NCI-H1048 (cell line): ENCODE measurements at regions not wholly inside any gene's neighbourhood (a gene's known extent, or its start where the extent isn't known, plus 50 kb on each side); places are given as distances from the start of the nearest gene placed in this dataset.

Experiments used
- DNase-seq: peaks from one replicate; lab custom pipeline; 2025; lab: John Stamatoyannopoulos, UW

DNA sequence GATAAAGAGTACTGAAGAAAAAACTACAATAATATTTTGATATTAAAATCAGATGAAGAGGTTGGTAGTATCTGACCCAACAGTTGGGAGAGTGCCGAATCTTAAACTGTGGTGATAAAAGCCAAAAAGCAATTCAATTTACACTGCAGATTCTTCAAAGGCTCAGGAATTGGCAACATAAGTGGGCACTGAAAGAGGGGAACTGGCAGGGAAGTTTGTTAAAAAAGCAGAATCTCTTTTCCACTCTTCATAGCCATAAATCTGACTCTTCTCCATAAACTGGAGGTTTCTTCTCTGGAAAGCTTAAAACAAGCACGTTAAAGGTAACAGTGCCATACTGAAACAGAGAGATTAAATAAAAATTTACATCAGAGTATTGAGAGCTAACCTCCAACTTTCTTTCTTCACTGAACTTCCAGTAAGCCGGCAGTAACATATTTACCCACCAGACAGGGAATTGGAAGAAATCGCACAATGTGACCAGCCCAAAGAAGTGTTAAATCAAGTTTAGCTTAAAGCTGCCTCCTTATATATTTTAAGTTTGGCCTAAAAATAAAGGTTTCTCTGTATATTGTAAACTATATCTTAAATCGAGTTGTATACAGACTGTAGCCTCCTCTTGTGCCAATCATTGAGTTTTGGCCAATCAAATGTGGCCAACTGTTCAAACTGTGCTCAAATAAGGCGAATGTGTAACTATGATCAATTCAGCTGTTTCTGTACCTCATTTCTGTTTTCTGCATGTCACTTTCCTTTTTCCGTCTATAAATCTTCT lies 358.3 kb downstream of the NXPE2 start:
- DNase-seq: no peak

DNA sequence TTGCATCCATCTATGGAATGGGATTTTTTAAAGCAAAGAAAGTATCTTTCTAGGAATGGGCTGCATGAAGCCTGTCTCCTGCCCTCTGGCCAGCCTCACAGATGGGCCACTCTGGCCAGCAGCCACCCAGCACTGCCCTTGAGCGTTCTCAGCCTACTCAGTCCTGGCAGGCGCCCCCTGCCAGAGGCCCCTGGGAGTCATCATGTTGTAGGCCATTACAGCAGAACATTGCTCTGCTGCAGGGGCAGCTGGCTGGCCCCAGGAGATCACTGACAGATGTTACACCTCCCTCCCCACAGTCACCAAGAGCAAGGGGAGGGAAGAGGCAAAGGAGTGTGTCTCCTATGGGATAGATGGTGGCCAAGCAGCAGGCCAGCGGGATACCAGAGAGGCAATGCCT lies 363.7 kb downstream of the NXPE2 start:
- DNase-seq: no peak

DNA sequence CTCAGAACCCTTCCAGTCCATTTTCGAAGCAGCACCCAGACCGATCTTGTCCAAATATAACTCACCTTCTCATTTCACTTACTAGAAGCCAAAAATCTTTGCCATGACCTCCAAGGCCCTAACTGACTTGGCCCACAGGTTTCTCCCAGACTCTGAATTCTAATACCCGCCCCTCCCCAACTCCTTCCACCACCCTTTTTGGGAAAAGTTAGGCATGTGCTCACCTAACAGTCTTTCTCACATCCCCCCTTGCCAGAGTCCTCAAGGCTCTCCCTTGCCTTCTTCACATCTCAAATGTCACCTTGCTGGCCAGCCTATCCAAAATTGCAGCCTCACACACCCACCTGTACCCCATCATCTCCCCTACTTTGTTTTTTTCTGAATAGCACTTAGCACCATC lies 369.3 kb downstream of the NXPE2 start:
- no peak for DNase-seq

DNA sequence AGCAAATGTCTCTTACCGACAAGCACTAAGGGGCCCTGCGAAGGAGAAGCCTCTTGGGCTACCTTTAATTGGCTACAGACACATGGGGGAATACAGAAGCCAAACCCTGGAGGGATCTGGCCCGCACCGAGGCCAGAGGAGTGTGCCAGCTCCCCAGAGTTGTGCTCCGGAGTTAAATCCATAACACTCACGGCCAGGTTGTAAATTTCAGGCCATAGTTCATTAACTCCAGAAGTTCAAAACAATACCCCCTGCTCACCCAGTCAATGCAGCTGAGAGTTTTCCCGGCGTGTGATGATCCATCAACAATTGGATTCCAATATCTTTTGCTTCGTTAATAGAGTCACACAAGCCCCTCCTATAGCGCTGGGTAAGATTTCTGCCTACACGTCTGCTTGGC lies 371.5 kb downstream of the NXPE2 start:
- DNase-seq: no peak

DNA sequence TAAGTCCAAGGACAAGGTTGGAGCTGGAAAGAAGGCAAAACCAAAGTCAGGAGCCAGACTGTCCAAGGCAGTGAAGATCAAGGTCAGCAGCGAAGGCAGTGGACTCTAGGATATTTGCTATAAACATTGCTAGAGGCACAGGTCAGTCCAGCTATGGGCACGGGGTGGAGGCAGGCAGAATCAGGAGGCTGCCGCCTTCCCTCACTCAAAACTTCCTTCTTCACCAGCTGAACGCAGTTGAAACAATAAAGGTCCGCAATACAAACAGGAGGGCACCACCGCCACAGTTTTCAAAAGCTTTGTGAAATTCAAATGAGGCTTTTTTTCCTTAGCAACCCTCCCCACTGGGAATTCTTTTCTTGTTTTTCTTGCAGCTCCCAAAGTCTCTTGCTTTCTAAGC lies 372.4 kb downstream of the NXPE2 start:
- DNase-seq: no peak

DNA sequence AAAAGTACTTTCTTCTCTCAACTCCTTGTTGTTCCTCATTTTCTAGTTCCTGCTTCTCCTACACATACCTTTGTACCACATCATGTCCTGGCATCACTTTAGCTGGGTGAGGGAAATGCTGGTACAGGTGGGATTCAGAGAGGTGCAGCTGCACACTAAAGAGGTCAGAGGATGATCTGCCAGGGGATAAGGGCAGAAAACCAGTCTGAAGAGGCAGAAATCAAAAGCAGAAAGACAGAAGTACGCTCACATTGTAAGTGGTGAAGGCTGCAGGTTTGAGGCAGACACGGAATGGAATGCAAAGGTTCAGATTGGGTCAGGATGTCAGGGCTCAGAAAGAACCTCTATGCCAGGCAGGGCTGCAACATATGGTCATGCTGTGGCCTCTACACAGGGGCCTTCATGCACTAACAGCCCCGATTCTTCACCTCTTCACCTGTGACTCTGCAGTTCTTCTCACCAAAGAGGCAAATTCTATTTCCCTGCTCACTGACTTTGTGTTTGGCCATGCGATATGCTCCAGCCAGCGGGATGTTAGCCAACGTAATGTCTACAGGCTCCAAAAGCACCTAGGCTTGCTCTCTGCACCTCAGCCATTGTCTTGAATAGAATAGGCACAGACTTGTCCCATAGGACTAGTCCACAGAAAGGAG lies 373.7 kb downstream of the NXPE2 start:
- no peak for DNase-seq

DNA sequence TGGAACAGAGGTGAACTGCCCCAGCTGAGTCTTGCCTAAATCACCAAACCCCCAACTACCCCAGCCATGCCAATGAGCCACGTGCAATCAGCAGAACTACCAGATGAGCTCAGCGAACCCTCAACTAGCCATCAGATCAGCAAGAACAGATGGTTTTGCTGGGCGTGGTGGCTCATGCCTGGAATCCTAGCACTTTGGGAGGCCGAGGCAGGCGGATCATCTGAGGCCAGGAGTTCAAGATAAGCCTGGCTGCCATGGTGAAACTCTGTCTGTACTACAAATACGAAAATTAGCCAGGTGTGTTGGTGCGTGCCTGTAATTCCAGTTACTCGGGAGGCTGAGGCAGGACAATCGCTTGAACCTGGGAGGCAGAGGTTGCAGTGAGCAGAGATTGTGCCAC lies 374.3 kb downstream of the NXPE2 start:
- DNase-seq: no peak

DNA sequence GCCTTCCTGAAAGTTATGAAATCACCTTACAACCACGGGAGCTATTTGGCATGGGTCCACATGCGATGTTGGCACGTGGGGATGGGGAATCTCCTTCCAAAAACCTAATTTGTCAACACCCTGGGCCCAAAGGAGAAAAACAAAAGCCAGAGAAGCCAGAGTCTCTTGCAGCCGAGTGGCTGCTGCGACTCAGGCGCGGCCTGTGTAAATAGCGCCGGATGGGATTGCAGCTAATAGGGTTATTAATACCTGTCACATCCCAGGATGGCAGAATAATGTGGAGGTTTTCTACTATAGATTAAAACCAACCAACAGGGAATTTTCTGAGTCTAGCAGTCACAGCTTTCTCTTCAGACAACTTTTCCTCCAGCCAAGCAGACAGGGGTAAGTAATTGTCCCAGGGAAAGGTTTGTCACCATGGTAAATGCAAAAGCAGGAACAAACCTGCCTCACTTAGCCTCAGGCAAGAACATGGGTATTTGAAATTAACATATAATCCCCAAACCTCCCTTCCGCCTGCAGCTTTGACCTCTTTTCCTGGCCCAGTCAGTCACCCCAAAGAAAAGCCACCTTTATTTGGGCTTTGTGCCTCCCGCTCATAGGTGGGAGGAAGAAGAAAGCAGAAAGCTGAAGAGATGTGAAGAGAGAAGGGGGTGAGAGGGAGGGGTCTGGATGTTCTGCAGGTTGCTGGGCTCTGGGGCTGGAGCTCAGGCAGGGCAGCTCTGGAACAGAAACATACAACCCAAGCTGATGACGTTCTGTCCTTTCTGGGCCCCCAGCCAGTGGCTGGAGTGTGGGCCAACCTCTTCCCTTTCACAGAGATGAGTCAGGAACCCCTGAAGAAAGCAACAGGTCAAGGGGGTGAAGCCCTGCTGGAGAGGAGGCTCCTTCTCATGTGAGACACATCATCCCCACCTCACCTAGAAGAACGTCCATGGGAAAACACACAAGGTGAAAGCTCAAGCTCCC lies 376.5 kb downstream of the NXPE2 start:
- DNase-seq: no peak

DNA sequence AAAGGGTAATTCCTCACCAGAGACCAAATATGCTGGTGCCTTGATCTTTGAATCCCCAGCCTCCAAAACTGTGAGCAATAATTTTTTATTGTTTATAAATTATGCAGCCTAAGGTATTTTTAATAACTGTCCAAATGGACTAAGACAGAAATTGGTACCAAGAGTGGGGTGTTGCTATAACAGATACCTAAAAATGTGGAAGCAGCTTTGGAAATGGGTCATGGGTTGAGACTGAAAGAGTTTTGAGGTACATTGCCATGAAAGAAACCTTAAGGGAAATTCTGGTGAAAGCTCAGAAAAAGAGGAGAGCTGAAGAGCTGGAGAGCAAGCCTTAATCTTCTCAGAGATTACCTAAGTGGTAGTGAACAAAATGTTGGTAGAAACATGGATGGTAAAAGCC lies 378.2 kb downstream of the NXPE2 start:
- no peak for DNase-seq

DNA sequence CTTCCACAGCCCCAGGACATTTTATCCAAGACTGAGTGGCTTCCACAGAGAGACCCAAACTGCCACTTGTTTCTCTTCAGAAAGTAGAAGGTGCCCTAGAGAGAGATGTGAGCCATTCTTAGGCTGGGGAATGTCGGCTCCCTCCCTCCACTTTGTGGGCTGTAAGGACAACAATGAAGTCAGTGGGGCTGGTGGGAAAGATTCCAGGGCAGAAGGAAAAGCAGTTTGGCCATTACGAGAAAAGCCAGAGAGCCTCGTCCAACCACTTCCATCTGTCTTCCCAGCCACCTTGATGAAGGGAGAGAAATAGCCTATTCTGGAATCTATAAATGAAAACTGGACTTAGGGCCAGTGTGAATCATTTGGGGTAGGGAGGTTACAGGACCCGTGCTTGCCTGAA lies 382.5 kb downstream of the NXPE2 start:
- no peak for DNase-seq

DNA sequence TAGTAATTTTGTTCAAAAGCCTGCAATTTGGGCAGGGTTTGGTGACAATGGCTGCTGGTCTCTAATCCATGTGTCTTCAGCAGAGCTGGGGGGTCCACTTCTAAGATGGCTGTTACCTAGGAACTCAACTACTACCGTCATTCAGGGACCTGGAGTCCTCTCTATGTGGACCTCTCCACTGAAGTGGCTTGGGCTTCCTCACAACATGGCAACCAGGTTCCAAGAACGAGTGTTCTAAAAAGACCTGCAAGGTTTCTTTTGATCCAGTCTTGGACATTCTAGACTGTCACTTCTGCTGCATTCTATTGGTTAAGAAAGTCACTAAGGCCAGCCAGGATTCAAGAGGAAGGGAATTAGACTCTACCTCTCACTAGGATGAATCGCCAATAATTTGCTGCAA lies 387.0 kb downstream of the NXPE2 start:
- DNase-seq: no peak

DNA sequence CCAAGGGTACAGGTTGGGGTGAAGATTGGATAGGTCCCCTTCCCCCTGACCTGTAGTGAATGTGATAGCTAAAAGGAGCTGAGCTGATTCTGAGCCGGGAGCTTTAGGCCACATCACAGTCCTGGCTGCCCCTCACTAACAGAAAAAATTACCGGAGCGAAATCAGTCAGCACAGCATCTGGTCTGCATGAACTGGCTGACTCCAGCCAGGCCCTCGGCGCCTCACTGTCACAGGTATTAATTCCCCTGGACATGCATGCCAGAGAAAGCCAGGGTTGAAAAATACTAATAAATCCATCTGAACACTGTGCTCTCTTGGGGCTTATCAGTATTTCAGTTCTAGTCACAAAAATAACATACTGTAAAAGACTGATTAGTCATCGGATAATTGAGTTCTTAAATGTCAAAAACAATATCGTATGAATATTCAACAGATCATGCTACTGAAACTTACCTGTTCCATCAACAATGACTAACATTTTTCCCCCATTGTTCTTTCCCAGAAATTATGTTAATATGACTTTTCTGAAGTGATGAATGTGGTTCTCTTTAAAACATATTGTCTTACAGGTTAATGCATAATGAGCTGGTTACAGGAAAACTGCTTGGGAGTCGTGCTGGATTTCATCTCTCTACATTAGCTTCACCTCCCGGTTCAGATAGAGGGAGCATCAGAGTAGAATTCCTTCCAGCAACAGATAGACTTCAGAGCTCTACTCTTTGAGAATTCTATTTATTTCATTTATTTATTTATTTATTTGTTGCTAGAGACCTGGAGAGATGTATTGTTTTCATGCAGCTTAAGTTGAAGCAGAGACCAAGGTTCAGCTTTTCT lies 387.7 kb downstream of the NXPE2 start:
- DNase-seq: no peak

DNA sequence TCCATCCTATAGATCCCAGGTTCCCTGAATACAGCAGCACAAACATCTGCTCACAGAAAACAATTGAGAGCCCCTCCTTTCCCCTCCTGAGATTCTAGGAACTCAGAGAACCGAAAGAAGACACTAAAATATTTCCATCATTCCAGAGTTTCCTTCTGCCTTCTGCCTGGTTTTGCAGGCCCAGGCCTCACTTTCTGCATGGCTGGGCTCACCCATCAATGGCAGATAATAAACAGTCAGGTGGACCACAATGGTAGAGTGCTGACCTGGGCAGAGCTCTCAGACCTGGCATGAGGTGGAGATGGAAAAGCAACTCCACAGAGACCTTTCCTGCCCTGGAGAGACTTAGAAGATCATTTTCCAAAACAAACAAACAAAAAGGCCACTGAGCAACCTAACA lies 389.1 kb downstream of the NXPE2 start:
- no peak for DNase-seq

DNA sequence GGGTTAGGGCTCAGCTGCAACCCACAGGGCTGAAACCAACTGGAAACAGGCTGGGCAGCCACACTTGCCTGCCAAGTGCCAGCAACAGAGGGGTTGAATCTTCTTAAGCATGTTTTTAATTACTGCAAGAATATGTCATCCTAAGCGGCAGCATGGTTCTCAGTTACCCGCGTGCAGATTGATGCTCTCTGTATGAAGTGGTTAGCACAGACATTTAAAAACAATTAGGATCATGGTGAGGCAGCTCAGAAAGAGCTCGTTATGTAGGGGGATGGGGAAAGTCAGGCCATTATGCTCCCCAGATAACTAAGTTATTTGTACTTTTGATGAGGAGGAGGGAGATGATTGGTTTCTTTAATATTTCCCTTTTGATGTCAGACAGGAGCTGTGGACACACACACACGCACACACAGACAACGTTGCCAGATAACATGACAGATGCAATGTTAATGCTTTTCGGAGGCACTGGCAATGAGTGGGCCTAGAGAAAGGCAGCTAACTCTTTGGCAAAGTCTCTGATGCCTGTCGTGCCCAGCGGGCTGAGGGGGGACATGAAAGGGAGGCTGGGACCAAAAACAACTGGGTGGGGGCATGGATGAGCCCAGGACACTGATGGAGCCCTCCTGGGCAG lies 389.7 kb downstream of the NXPE2 start:
- no peak for DNase-seq

DNA sequence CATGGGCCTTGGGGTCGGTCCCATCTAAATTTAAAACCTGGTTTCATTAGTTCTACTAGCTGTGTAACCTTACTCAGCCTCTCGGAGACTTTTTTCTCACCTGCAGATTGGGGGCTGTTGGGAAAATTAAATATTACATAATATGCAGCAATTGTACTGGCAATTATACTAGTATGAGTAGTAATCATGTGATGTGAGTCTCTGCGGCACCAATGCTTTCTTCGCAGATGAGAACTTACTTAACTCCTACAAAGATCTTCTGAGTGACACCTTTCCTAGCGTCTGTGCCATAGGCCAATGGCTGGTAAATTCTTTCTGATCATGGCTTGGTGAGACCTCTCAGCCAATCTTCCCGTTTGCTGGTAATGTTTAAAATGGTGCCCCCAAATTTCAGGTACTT lies 391.3 kb downstream of the NXPE2 start:
- no peak for DNase-seq

DNA sequence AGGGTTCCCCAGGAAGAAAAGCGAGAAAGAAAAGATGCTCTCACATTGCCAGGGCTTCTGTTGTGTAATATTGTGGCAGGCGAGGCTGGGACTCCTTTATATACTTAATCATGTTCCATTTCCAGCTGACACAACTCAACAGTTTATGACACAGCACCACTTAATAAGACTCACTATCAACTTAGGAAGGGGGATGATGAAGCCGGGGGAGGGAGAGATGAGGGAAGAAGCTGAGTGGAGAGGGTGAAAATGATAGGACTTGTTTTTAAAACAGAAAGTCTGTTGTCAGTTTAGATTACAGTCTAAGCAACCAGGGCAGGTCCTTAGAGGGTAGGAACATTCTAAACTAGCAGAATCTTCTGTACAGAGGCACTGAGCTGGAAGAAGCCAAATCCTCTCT lies 397.0 kb downstream of the NXPE2 start:
- no peak for DNase-seq

DNA sequence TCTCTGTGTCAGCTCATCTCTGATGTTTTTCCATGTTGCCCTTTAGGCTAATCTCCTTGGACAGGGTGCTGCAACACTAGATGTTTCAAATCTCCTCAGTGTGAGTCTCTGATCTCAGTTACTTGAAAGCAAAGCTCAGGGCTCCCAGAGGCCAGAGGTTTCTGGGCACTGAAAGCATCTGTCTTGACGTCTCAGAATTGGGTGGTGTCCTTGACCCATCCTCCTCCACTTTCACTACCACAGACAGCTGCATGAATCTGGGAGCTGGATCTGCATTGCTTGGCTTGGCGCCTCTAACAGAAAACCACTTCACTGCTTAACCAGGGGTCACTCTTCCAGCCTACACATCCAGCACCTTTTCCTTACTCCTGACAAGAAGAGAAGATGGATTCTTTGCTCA lies 399.4 kb downstream of the NXPE2 start:
- DNase-seq: no peak

DNA sequence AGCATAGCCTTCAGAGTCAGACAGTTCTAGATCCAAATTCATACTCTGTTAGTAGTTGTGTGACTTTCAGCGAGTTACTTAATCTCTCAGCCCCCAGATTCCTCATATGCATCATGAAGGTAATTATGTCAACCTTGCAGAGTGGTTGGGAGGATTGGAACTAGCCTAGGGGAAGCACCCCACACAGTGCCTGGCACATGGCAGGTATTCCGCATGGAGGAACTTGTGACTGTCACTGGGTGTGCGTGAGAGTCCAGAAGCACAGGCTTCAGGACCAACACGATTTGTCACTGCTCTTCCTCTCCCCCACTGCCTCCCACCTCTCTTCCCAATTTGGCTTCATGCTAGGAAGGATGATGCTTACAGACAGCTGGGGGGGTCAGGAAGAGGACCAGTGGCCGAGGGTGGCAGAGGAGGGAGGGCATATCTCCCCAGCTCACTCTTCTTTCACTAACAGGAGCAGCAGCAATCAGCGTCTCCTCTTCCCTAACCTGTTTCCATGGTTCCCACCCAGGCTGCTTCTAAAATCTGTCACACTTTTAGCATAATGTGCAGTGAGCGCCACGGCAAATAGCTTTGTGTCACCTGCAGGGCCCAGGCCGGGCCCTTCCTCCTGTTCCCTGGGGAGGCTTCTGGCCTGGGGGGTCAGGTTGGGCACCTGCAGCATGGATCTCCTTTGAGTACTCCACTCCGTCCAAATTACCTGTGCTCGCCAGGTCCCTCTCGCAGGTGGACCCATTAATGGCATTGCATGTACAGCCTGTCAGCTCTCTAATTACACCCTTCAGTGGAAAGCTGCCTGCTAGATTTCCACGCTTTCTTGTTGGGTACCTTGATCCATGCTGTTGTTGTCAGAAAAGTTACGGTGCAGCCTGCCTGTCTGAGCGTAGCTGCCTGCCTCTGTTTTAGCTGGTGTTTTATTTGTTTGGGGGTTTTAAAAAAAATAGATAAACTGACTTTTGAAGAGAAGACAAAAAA lies 400.4 kb downstream of the NXPE2 start:
- no peak for DNase-seq

DNA sequence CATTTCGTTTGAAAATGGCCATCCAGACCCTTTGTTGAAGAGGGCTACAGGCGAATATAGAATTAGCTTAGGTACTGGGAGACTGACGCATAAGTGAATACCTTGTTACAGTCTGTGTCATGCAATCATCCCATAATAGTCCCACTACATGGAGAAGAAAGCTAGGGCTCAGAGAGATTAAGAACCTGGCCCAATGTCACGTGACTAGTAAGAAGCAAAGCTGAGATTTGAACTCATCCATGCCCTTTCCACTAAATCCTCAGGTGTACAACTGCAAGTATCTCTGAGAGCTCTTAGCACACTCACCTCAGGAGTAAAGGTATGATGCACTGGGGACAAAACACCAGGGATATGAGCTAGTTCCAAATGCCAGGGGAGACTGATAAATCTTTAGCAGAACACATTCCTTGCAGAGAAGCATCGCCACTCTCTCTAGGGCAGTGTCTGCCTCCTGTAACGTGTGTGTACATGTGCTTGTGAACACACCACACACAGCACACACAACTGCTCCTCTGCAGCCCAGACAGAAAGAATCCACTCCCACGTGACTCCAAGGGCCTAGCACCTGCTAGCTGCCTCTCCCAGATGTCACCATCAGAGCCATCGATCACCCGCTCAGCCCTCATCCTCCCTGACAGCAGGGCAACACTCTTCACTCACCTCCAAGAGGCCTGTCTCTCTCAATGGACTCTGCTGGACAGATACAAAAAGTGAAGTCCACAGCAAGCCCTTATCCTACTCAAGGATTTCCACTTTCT lies 402.8 kb downstream of the NXPE2 start:
- no peak for DNase-seq
